Cardiac septum (tissue), 1 donor: ENCODE measurements at regions not wholly inside any gene's neighbourhood (a gene's known extent, or its start where the extent isn't known, plus 50 kb on each side); places are given as distances from the start of the nearest gene placed in this dataset.

Experiments
- DNase-seq: peaks from one replicate; pipeline ENCODE4 v3.0.0-alpha.2; 2020; ENCODE audit warnings: low spot score
- intact Hi-C: fragments of 100-400 bp; cut with DNase I; formaldehyde crosslinking; loops from one replicate; pipeline ENCODE4 v1.14.0; 2022
- donor health status: DM: no; HTN: no; CAD: no.

- no peak for DNase-seq
- intact Hi-C loops: no loop called here
Measured at GRCh38 chr12:126676434-126676833, 1590.5 kb upstream of the TMEM132C start.

- no peak for DNase-seq
- intact Hi-C loops: no loop called here
Measured at GRCh38 chr12:126681676-126682075, 1585.3 kb upstream of the TMEM132C start.

- intact Hi-C loops: no loop called here
Measured at GRCh38 chr12:126684703-126685102, 1582.3 kb upstream of the TMEM132C start.

GRCh38 chr12:126685636-126686035 lies 1581.3 kb upstream of the TMEM132C start:
- intact Hi-C loops: no loop called here
- no peak for DNase-seq

More at GRCh38 chr12:126684703-126685102, 1582.3 kb upstream of the TMEM132C start:
- DNase-seq: no peak

GRCh38 chr12:126688556-126688955 lies 1578.4 kb upstream of the TMEM132C start:
- DNase-seq: no peak
- intact Hi-C loops: no loop called here

GRCh38 chr12:126700096-126700495 lies 1566.9 kb upstream of the TMEM132C start:
- intact Hi-C loops: no loop called here
- DNase-seq: no peak

GRCh38 chr12:126704609-126705008 lies 1562.4 kb upstream of the TMEM132C start:
- intact Hi-C loops: no loop called here
- DNase-seq: no peak

GRCh38 chr12:126706300-126706699 lies 1560.7 kb upstream of the TMEM132C start:
- DNase-seq: no peak
- intact Hi-C loops: no loop called here

GRCh38 chr12:126708492-126708896 lies 1558.5 kb upstream of the TMEM132C start:
- intact Hi-C loops: no loop called here
- no peak for DNase-seq

GRCh38 chr12:126718365-126718764 lies 1548.6 kb upstream of the TMEM132C start:
- intact Hi-C loops: no loop called here
- no peak for DNase-seq

- intact Hi-C loops: no loop called here
- no peak for DNase-seq
Measured at GRCh38 chr12:126719912-126720705, 1546.9 kb upstream of the TMEM132C start.

- intact Hi-C loops: no loop called here
- DNase-seq: no peak
Measured at GRCh38 chr12:126726481-126727217, 1540.3 kb upstream of the TMEM132C start.

GRCh38 chr12:126727218-126728075 lies 1539.5 kb upstream of the TMEM132C start:
- no peak for DNase-seq
- intact Hi-C loops: no loop called here

GRCh38 chr12:126734296-126734695 lies 1532.7 kb upstream of the TMEM132C start:
- intact Hi-C loops: no loop called here
- no peak for DNase-seq

- intact Hi-C loops: no loop called here
Measured at GRCh38 chr12:126734710-126735109, 1532.3 kb upstream of the TMEM132C start.

GRCh38 chr12:126741536-126742240 lies 1525.3 kb upstream of the TMEM132C start:
- intact Hi-C loops: no loop called here
- DNase-seq: no peak

More at GRCh38 chr12:126734710-126735109, 1532.3 kb upstream of the TMEM132C start:
- no peak for DNase-seq

GRCh38 chr12:126742241-126742641 lies 1524.7 kb upstream of the TMEM132C start:
- DNase-seq: no peak
- intact Hi-C loops: no loop called here

GRCh38 chr12:126747530-126748149 lies 1519.3 kb upstream of the TMEM132C start:
- intact Hi-C loops: loop anchor here (5.0 kb wide), 1 partner anchor 1215 kb away; no protein-coding TSS in a partner anchor
- DNase-seq: no peak

GRCh38 chr12:126752021-126752420 lies 1514.9 kb upstream of the TMEM132C start:
- intact Hi-C loops: no loop called here
- no peak for DNase-seq
